Epithelial cell of esophagus (primary cell): ENCODE measurements at regions not wholly inside any gene's neighbourhood (a gene's known extent, or its start where the extent isn't known, plus 50 kb on each side); places are given as distances from the start of the nearest gene placed in this dataset.
A peak's percentile ranks its signal among the peaks of the same experiment; 100 is the strongest.

ENCODE experiments used
- DNase-seq: peaks from one replicate; pipeline ENCODE4 v3.0.0; 2010; ENCODE audit warnings: low read depth
- H3K4me3 ChIP-seq: 2 replicates; pipeline ENCODE4 v1.5.1; 2011; ENCODE audit warnings: mild to moderate bottlenecking, low read length, control low read depth
- CTCF ChIP-seq: IDR thresholded peaks from 2 replicates; pipeline ENCODE4 v1.5.1; 2011; ENCODE audit warnings: low read depth, mild to moderate bottlenecking, low read length, control low read depth, inconsistent platforms; ENCODE audit not compliant: insufficient read depth; ENCODE audit errors: missing control alignments

- no peak for DNase-seq
- no peak for TF ChIP-seq CTCF
- no peak overlapping the region for H3K4me3 ChIP-seq
Measured at GRCh38 chr10:36559412-36560400, 565.7 kb upstream of the ANKRD30A start.

- no peak for TF ChIP-seq CTCF
- H3K4me3 ChIP-seq = no peak overlapping the region
- DNase-seq = no peak
Measured at GRCh38 chr10:36556468-36556867, 568.9 kb upstream of the ANKRD30A start.

GRCh38 chr10:36555036-36555435 lies 570.4 kb upstream of the ANKRD30A start:
- TF ChIP-seq CTCF = no peak
- H3K4me3 ChIP-seq = no peak overlapping the region
- no peak for DNase-seq

GRCh38 chr10:36547965-36548364 lies 577.4 kb upstream of the ANKRD30A start:
- no peak for TF ChIP-seq CTCF
- DNase-seq = no peak
- no peak overlapping the region for H3K4me3 ChIP-seq

GRCh38 chr10:36542493-36542892 lies 582.9 kb upstream of the ANKRD30A start:
- H3K4me3 ChIP-seq = no peak overlapping the region
- no peak for DNase-seq
- TF ChIP-seq CTCF = no peak

GRCh38 chr10:36540611-36541010 lies 584.8 kb upstream of the ANKRD30A start:
- DNase-seq = no peak
- no peak for TF ChIP-seq CTCF
- H3K4me3 ChIP-seq = no peak overlapping the region

- DNase-seq = peak; percentile 67
- TF ChIP-seq CTCF = no peak
- no peak overlapping the region for H3K4me3 ChIP-seq
Measured at GRCh38 chr10:36538953-36539586, 586.3 kb upstream of the ANKRD30A start.
